Colonic mucosa (tissue), 4 donors: ENCODE measurements at regions not wholly inside any gene's neighbourhood (a gene's known extent, or its start where the extent isn't known, plus 50 kb on each side); places are given as distances from the start of the nearest gene placed in this dataset.

Source experiments
- DNase-seq: peaks from one replicate; pipeline ENCODE4 v3.0.0-alpha.2; 2020
- H3K27ac ChIP-seq: fragments of 200-600 bp; one replicate; pipeline ENCODE4 v1.8.0; 2021
- H3K27me3 ChIP-seq: fragments of 200-600 bp; one replicate; pipeline ENCODE4 v1.8.0; 2021
- H3K36me3 ChIP-seq: fragments of 200-600 bp; one replicate; pipeline ENCODE4 v1.8.0; 2021
- H3K4me1 ChIP-seq: fragments of 200-600 bp; one replicate; pipeline ENCODE4 v1.8.0; 2021; ENCODE audit warnings: mild to moderate bottlenecking
- H3K4me3 ChIP-seq: fragments of 200-600 bp; one replicate; pipeline ENCODE4 v1.8.0; 2021
- H3K9ac ChIP-seq, 2 donors: one replicate each; pipeline ENCODE4 v1.7.0; 2013; ENCODE audit warnings: control low read depth in 2 of 2, low read depth in 2 of 2, low read length in 2 of 2
- H3K9me3 ChIP-seq: fragments of 200-600 bp; one replicate; pipeline ENCODE4 v1.8.0; 2021
- intact Hi-C: fragments of 100-400 bp; cut with DNase I; formaldehyde crosslinking; loops from one replicate; pipeline ENCODE4 v1.14.1; 2022
- TF ChIP-seq, protein P1 (sequence below): fragments of 200-600 bp; IDR thresholded peaks from one replicate; pipeline ENCODE4 v1.8.0; 2022; ENCODE audit warnings: antibody characterized with exemption, mild to moderate bottlenecking
- donor health status: healthy.
- donor health status: DM: no; HTN: no; CAD: no.
- donor health status: DM: no; HTN: no; CAD: no.

DNA sequence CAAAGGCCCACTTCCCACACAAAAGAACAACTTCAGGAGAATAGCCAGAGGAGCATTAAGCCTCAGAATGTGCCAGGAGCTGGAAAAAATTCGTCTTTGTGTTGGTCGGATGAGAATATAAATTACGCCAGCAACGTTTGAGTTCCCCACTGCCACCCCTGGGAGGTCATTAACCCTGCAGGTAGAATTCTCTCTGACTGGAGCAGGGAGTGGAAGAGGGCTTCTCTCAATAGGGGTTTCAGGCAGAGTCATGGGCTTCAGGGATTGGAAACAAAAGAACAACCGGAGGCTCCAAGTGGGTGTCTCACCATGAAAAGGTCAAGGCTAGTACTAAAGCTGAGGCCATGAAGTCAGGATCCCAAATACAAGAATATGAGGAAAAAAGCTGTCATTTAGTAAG lies 69.0 kb upstream of the DDX18 start:
- H3K4me1 ChIP-seq, result no peaks in the 10 kb centered on the region
- H3K9me3 ChIP-seq, result no peaks in the 10 kb centered on the region
- TF ChIP-seq, protein P1, sequence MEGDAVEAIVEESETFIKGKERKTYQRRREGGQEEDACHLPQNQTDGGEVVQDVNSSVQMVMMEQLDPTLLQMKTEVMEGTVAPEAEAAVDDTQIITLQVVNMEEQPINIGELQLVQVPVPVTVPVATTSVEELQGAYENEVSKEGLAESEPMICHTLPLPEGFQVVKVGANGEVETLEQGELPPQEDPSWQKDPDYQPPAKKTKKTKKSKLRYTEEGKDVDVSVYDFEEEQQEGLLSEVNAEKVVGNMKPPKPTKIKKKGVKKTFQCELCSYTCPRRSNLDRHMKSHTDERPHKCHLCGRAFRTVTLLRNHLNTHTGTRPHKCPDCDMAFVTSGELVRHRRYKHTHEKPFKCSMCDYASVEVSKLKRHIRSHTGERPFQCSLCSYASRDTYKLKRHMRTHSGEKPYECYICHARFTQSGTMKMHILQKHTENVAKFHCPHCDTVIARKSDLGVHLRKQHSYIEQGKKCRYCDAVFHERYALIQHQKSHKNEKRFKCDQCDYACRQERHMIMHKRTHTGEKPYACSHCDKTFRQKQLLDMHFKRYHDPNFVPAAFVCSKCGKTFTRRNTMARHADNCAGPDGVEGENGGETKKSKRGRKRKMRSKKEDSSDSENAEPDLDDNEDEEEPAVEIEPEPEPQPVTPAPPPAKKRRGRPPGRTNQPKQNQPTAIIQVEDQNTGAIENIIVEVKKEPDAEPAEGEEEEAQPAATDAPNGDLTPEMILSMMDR, result no peak
- no peak overlapping the region for H3K4me3 ChIP-seq
- H3K27me3 ChIP-seq, result no peaks in the 10 kb centered on the region
- H3K27ac ChIP-seq, result no peak overlapping the region
- intact Hi-C loops, result no loop called here
- H3K9ac ChIP-seq, result no peak overlapping the region
- H3K36me3 ChIP-seq, result no peaks in the 10 kb centered on the region
- no peak for DNase-seq

DNA sequence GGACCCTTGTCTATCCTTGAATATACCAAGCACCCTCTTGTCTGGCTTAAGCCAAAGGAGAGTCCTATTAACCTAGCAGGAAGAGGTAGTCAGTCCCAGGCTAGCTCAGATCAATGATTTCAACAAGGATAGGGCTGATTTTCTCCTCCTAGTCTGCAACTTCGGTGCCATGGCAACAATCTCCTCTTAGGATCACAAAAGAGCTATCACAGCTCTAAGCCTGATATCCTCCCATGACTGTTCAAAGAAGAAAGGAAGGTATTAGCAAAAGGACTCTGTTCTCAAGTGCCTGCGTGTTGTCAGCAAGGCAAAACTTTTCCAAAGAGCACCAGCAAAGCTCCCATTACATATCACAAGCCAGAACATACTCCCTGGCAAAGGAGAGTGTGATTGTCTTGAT lies 58.7 kb upstream of the DDX18 start:
- intact Hi-C loops, result no loop called here
- no peak for DNase-seq
- no peaks in the 10 kb centered on the region for H3K4me1 ChIP-seq
- H3K27me3 ChIP-seq, result no peaks in the 10 kb centered on the region
- TF ChIP-seq, protein P1, result no peak
- H3K9me3 ChIP-seq, result no peaks in the 10 kb centered on the region
- no peaks in the 10 kb centered on the region for H3K36me3 ChIP-seq
- H3K4me3 ChIP-seq, result no peak overlapping the region
- H3K9ac ChIP-seq, result no peak overlapping the region
- no peak overlapping the region for H3K27ac ChIP-seq

DNA sequence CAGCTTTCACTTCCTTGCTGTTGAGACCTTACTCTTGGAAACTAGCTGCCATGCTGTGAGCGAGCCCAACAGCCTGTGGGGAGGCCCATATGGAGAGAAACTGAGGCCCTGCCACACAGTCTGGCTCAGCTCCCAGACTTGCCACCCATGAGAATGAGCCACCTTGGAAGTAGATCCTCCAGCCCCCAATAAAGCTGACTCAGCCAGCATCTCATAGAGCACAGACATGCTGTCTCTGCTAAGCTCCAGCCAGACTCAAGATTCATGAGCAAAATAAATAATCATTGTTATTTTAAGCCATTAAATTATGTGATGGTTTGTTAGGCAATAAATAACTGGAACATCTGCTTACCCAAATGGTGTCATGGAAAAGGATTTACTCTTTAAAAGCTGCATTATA lies 53.6 kb upstream of the DDX18 start:
- no peak for DNase-seq
- Histone ChIP-seq H3K9me3 (no peaks in the 10 kb centered on the region), H3K9ac (no peak overlapping the region), H3K27me3 (no peaks in the 10 kb centered on the region), H3K36me3 (no peaks in the 10 kb centered on the region), H3K27ac (no peak overlapping the region), H3K4me3 (no peak overlapping the region), H3K4me1 (no peaks in the 10 kb centered on the region)
- intact Hi-C loops, result no loop called here
- TF ChIP-seq, protein P1, result no peak

DNA sequence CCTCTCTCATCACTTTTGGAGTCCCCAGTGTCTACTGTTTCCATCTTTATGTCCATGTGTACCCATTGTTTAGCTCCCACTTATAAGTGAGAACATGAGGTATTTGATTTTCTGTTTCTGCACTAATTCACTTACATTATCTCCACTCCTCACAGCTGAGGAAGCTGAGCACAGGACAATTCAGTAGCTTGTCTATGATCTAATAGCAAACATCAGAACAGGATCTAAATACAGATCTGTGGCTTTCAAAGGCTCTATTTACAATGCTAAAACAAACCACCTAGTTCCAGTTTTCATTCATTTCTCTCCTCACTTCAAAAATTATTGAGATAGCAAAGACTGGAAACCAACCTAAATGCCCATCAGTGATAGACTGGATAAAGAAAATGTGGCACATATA lies 52.0 kb upstream of the DDX18 start:
- Histone ChIP-seq H3K4me1 (no peaks in the 10 kb centered on the region), H3K36me3 (no peaks in the 10 kb centered on the region), H3K27me3 (no peaks in the 10 kb centered on the region), H3K27ac (no peak overlapping the region), H3K4me3 (no peak overlapping the region), H3K9me3 (no peaks in the 10 kb centered on the region), H3K9ac (no peak overlapping the region)
- intact Hi-C loops, result no loop called here
- TF ChIP-seq, protein P1, result no peak
- DNase-seq, result no peak

DNA sequence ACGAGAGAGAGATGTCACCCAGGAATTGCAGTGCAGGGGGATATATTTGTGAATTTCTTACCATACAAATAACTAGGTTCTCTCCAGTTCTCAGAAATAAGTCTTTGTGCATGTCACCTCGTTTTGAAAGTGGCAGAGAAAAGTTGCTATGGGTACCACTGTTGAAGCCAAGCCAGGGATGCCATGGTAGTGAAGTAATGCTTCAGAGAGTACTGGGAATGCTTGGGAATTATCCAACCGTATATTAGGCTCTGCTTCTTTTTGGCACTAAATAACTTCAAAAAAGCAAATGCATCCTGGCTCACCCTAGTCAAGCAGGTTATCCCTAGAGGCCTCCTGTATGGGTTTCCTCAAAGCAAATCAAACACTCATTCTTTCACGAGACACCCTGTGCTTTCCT lies 50.7 kb upstream of the DDX18 start:
- DNase-seq, result no peak
- H3K9me3 ChIP-seq, result no peaks in the 10 kb centered on the region
- H3K9ac ChIP-seq, result no peak overlapping the region
- no peaks in the 10 kb centered on the region for H3K4me1 ChIP-seq
- H3K36me3 ChIP-seq, result no peaks in the 10 kb centered on the region
- no peak overlapping the region for H3K27ac ChIP-seq
- TF ChIP-seq, protein P1, result no peak
- no peak overlapping the region for H3K4me3 ChIP-seq
- H3K27me3 ChIP-seq, result no peaks in the 10 kb centered on the region
- intact Hi-C loops, result no loop called here
